GM04504 (cell line): ENCODE measurements at regions not wholly inside any gene's neighbourhood (a gene's known extent, or its start where the extent isn't known, plus 50 kb on each side); places are given as distances from the start of the nearest gene placed in this dataset.
"Not testable (repeated sequence)": the region's sequence is repeated elsewhere in the genome, so short reads cannot be mapped to it uniquely, and the experiment has no call there.

Experiments
- DNase-seq: peaks from one replicate; pipeline ENCODE4 v3.0.0-alpha.2; 2012; ENCODE audit warnings: low read depth

GRCh38 chr6:18062733-18063132, 59.7 kb downstream of the NHLRC1 start:
- no peak for DNase-seq

GRCh38 chr6:18058429-18058828, 64.0 kb downstream of the NHLRC1 start:
- DNase-seq: no peak

- DNase-seq: no peak
Measured at GRCh38 chr6:18055714-18056382, 66.6 kb downstream of the NHLRC1 start.

DNA sequence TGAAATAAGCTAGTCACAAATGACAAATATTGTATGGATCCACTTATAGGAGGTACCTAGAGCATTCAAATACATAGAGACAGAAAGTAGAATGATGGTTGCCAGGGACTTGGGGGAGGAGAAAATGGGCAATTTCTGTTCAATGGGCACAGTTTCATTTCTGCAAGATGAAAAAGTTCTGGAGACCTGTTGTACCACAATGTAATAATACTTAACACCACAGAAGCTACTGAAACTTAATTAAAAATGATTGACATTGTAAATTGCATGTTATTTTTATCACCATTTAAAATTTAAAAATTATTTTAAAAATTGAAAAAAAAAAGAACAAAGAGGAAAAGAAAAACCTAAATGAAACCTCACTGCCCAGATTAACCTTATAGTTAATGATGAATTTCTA, 67.4 kb downstream of the NHLRC1 start:
- no peak for DNase-seq

DNA sequence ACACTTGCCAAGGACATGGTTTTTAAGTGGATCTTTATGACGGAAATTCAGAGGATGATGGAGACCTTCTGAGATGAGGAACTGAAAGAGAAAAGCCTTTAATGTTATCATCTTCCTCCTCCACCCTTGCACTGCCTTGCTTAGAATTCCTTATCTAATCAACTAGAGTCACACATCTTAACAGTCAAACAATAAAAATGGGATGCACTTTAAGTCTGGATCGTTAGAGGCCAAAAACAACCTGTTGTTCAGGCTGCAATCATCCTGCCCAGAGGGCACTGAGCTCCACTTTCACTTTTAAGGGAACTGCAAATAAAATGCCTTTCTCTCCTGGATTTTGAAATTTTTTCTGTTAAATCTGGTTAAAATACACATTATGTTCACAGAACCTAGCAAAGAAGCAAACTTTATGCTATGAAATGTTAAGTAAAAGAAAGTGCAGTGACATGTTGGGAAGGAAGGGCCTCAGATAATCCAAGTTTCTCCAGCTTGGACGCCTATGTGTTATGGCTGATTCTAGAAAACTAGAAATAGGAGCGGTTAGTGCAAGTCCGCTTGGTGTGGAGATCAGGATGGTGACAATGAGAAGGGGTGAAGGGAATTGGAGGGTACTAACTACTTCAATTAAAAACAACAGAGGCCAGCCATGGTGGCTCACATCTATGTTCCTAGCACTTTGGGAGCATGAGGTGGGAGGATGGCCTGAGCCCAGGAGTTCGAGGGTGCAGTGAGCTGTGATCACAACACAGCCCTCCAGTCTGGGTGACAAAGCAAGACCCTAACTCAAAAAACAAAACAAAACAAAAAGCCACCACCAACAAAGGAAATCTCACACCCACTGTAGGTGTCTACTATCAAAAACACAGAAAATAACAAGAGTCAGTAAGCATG, 66.4 kb upstream of the KIF13A start:
- no peak for DNase-seq

DNA sequence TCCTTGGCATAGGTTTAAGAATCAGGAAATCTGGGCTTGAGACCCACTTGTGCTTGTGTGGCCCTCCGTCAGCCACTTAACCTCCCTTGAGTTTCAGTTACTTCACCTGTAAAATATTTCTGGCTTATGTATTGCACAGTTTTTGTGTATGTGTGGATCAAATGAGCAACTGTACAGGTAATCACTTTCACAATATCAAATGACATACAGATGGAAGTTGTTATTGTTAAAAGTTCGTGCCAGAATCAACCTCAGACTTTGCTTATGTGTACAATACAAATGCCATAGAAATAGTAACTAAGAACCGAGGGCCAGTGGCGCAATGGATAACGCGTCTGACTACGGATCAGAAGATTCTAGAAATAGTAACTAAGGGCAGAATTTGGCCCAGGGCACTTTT, 65.6 kb upstream of the KIF13A start:
- peak; percentile 65 for DNase-seq

DNA sequence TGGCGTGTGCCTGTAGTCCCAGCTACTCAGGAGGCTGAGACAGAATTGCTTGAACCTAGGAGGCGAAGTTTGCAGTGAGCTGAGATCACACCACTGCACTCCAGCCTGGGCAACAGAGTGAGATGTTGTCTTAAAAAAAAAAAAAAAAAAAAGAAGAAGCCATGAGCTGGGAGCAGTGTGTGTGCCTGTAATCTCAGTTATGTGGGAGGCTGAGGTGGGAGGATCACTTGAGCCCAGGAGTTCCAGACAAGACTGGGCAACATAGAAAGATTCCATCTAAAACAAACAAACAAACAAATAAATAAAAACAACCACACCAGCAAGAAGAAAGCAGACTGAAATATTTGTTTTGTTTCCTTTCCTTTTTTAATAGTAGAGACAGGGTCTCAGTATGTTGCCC, 62.2 kb upstream of the KIF13A start:
- no peak for DNase-seq

GRCh38 chr6:18048953-18049630, 61.7 kb upstream of the KIF13A start:
- no peak for DNase-seq

GRCh38 chr6:18047406-18047805, 60.0 kb upstream of the KIF13A start:
- no peak for DNase-seq

DNA sequence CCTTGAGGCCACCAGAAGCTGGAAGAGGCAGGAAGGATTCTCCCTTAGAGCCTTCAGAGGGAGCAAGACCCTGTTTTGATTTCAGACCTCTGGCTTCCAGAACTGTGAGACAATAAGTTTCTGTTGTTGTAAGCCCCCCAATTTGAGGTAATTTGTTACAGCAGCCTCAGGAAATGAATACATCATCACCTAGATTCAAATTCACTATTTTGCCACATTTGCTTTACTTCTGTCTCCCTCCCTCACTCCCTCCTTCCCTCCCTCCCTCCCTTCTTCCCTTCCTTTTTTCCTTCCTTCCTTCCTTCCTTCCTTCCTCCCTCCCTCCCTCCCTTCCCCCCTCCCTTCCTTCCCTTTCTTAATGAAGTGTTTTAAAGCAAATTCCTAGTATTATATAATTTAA, 58.1 kb upstream of the KIF13A start:
- DNase-seq: no peak

- no peak for DNase-seq
Measured at GRCh38 chr6:18044108-18044783, 56.8 kb upstream of the KIF13A start.

GRCh38 chr6:18042536-18043145, 55.2 kb upstream of the KIF13A start:
- DNase-seq: no peak

GRCh38 chr6:18039481-18039880, 52.0 kb upstream of the KIF13A start:
- no peak for DNase-seq

GRCh38 chr6:18038235-18038634, 50.8 kb upstream of the KIF13A start:
- not testable (repeated sequence) for DNase-seq
